ENCODE measurements at regions not wholly inside any gene's neighbourhood (a gene's known extent, or its start where the extent isn't known, plus 50 kb on each side); places are given as distances from the start of the nearest gene placed in this dataset.

- Histone ChIP-seq H3K27ac (ENCODE audit: insufficient read depth, low read length) (no peak overlapping the region), H2BK5ac (ENCODE audit: low read depth, low read length, poor library complexity, severe bottlenecking) (no peak overlapping the region), H3K23ac (ENCODE audit: low read depth, low read length) (no peak overlapping the region), H2BK120ac (ENCODE audit: low read depth, low read length) (no peak overlapping the region), H4K20me1 (ENCODE audit: insufficient read depth, low read length) (no peaks in the 10 kb centered on the region), H3K4me3 (ENCODE audit: insufficient read depth, low read depth, low read length) (no peak overlapping the region), H3K9me1 (ENCODE audit: insufficient read depth, low read length) (no peaks in the 10 kb centered on the region), H3K36me3 (ENCODE audit: control insufficient read depth, insufficient read depth, low read length) (no peaks in the 10 kb centered on the region), H3K18ac (ENCODE audit: low read depth, low read length) (no peak overlapping the region), H4K5ac (ENCODE audit: low read depth, low read length) (no peak overlapping the region), H3K56ac (ENCODE audit: extremely low read depth, insufficient read depth, low read length) (no peak overlapping the region), H3K4ac (ENCODE audit: low read depth, low read length) (no peak overlapping the region), H3K27me3 (ENCODE audit: control insufficient read depth, insufficient read depth, low read length) (no peaks in the 10 kb centered on the region), H4K8ac (ENCODE audit: low read depth in 2 of 2, low read length in 2 of 2) (no peak overlapping the region), H2BK15ac (ENCODE audit: low read depth, low read length) (no peak overlapping the region), H4K91ac (ENCODE audit: insufficient read depth, low read depth, low read length) (no peak overlapping the region), H3K4me2 (ENCODE audit: low read depth, low read length) (no peak overlapping the region), H3K9me3 (ENCODE audit: control insufficient read depth, insufficient read depth, low read length) (no peaks in the 10 kb centered on the region), H2BK20ac (ENCODE audit: low read depth, low read length) (no peak overlapping the region), H3K9ac (ENCODE audit: low read depth, low read length) (no peak overlapping the region), H2AFZ (replicated peaks; ENCODE audit: low read length, poor library complexity) (no peak overlapping the region), H2AK9ac (replicated peaks; ENCODE audit: low read depth, low read length, poor library complexity) (no peak overlapping the region), H3K14ac (replicated peaks; ENCODE audit: low read depth, low read length) (no peak overlapping the region), H3K79me1 (ENCODE audit: low read depth in 1 of 2, low read length in 2 of 2) (no peaks in the 10 kb centered on the region), H3K4me1 (ENCODE audit: control insufficient read depth, insufficient read depth, low read length) (peaks cover 4% of the 10 kb centered on the region; the same call in 1 of the 2 replicates), H2AK5ac (ENCODE audit: low read depth, low read length) (no peak overlapping the region)
- ATAC-seq (ENCODE audit: low read depth) (no peak), DNase-seq (no peak)
- intact Hi-C loops (cut with micrococcal nuclease) = loop anchor here (2.0 to 5.0 kb wide), 4 partner anchors 69 to 667 kb away; partner anchors contain the start of genes BDH2 and NFKB1
- dilution Hi-C loops (cut with HindIII; ENCODE audit: low sequenced_read_pairs, unreplicated experiment) = no loop called here
- in situ Hi-C loops (cut with MboI; ENCODE audit: low sequenced_read_pairs) = no loop called here
- ChIA-PET POLR2A (ENCODE audit: unreplicated experiment) (no interaction called here), CTCF (interaction anchor here (0.6 to 1.1 kb wide), 2 partner anchors 210 to 394 kb away, joined by 3 to 6 read pairs; no protein-coding TSS in a partner anchor)
- BruUV-seq (replicated peaks) = no TSS peak
- TF ChIP-seq BHLHE40 (IDR thresholded peaks at IDR 0.05; ENCODE audit: low read depth, low read length) (no peak), SMC3 (IDR thresholded peaks at IDR 0.05; ENCODE audit: low read depth, low read length) (no peak), NFE2L2 (IDR thresholded peaks at IDR 0.05; ENCODE audit: low read depth, low read length) (no peak)
Observed at GRCh38 chr4:102431608-102431961, 69.6 kb upstream of the NFKB1 start.

Data from IMR-90 (cell line).